Liver (tissue), 6 donors: ENCODE measurements at regions not wholly inside any gene's neighbourhood (a gene's known extent, or its start where the extent isn't known, plus 50 kb on each side); places are given as distances from the start of the nearest gene placed in this dataset.
A peak's percentile ranks its signal among the peaks of the same experiment; 100 is the strongest.
"Not testable (repeated sequence)": the region's sequence is repeated elsewhere in the genome, so short reads cannot be mapped to it uniquely, and the experiment has no call there.

Source experiments
- DNase-seq: peaks from one replicate; pipeline ENCODE4 v3.0.0-alpha.2; 2017; ENCODE audit warnings: low spot score
- H3K27ac ChIP-seq, 2 donors: one replicate each; pipeline ENCODE4 v1.7.0; 2013; ENCODE audit warnings: inconsistent platforms in 2 of 2, low read length in 2 of 2, control low read depth in 1 of 2, low read depth in 1 of 2, mild to moderate bottlenecking in 1 of 2
- H3K27me3 ChIP-seq, 4 donors: one replicate each; pipeline versions ENCODE4 v1.6.1 to v1.7.0; 2013; ENCODE audit warnings: low read length in 3 of 4, inconsistent platforms in 1 of 4, mild to moderate bottlenecking in 1 of 4, moderate library complexity in 1 of 4; ENCODE audit not compliant: control insufficient read depth in 4 of 4, insufficient read depth in 4 of 4
- H3K36me3 ChIP-seq, 4 donors: one replicate each; pipeline versions ENCODE4 v1.6.1 to v1.7.0; 2013; ENCODE audit warnings: low read length in 3 of 4, mild to moderate bottlenecking in 3 of 4, low read depth in 1 of 4, moderate library complexity in 1 of 4; ENCODE audit not compliant: control insufficient read depth in 4 of 4, insufficient read depth in 3 of 4
- H3K4me1 ChIP-seq, 4 donors: one replicate each; pipeline versions ENCODE4 v1.6.1 to v1.7.0; 2013; ENCODE audit warnings: low read length in 3 of 4, mild to moderate bottlenecking in 3 of 4, moderate library complexity in 1 of 4; ENCODE audit not compliant: control insufficient read depth in 4 of 4, insufficient read depth in 4 of 4
- H3K4me3 ChIP-seq, 3 donors: one replicate each; pipeline versions ENCODE4 v1.6.1 to v1.7.0; 2013; ENCODE audit warnings: low read length in 3 of 3, control low read depth in 1 of 3, low read depth in 1 of 3, mild to moderate bottlenecking in 1 of 3
- H3K9ac ChIP-seq, 2 donors: one replicate each; pipeline ENCODE4 v1.7.0; 2013; ENCODE audit warnings: low read length in 2 of 2, mild to moderate bottlenecking in 2 of 2, moderate library complexity in 2 of 2, control low read depth in 1 of 2, low read depth in 1 of 2
- H3K9me3 ChIP-seq, 4 donors: one replicate each; pipeline versions ENCODE4 v1.6.1 to v1.7.0; 2013; ENCODE audit warnings: low read length in 3 of 4; ENCODE audit not compliant: control insufficient read depth in 4 of 4
- WGBS: extraction: QIAGEN DNeasy Blood & Tissue Kit; methylation state at CpG from one replicate; pipeline ENCODE4 v1.1.7; 2013; 5-methylcytosine and 5-hydroxymethylcytosine counted together
- donor health status: healthy.
- donor health status: healthy.
- donor health status: healthy.

- DNase-seq, H3K27me3 ChIP-seq, H3K9me3 ChIP-seq, H3K4me3 ChIP-seq, H3K27ac ChIP-seq, H3K4me1 ChIP-seq, H3K36me3 ChIP-seq, H3K9ac ChIP-seq: not testable (repeated sequence)
- WGBS, result 66% methylated on average over 6 of the region's 8 CpGs
These were observed 4510.9 kb upstream of the OR11H1 start for GRCh38 chr22:11017108-11017507.

GRCh38 chr22:11020522-11020921, 4507.5 kb upstream of the OR11H1 start:
- WGBS, result 51% methylated on average over 7 of the region's 8 CpGs
- not testable (repeated sequence) for H3K9me3 ChIP-seq, H3K9ac ChIP-seq, DNase-seq, H3K4me1 ChIP-seq, H3K36me3 ChIP-seq, H3K27me3 ChIP-seq, H3K4me3 ChIP-seq, H3K27ac ChIP-seq

GRCh38 chr22:11026541-11026940, 4501.5 kb upstream of the OR11H1 start:
- peaks cover 5 to 18% (median 6%) of the 10 kb centered on the region in 4 donors for H3K9me3 ChIP-seq
- H3K4me3 ChIP-seq, result not testable (repeated sequence)
- WGBS, result 54% methylated on average over 3 of the region's 4 CpGs

GRCh38 chr22:11027064-11027463, 4500.9 kb upstream of the OR11H1 start:
- not testable (repeated sequence) for H3K4me1 ChIP-seq, H3K9ac ChIP-seq, H3K27me3 ChIP-seq, H3K4me3 ChIP-seq, H3K36me3 ChIP-seq, H3K27ac ChIP-seq, DNase-seq
- WGBS, result 64% methylated on average over 9 of the region's 9 CpGs
- peaks cover 5 to 20% (median 6%) of the 10 kb centered on the region in 4 donors for H3K9me3 ChIP-seq

More at GRCh38 chr22:11026541-11026940, 4501.5 kb upstream of the OR11H1 start:
- not testable (repeated sequence) for DNase-seq, H3K4me1 ChIP-seq, H3K27me3 ChIP-seq, H3K9ac ChIP-seq, H3K36me3 ChIP-seq, H3K27ac ChIP-seq

GRCh38 chr22:11027532-11027931, 4500.5 kb upstream of the OR11H1 start:
- H3K36me3 ChIP-seq, H3K4me3 ChIP-seq, H3K4me1 ChIP-seq, DNase-seq, H3K27me3 ChIP-seq, H3K9ac ChIP-seq, H3K27ac ChIP-seq: not testable (repeated sequence)
- WGBS, result 35% methylated on average over 1 of the region's 1 CpG
- H3K9me3 ChIP-seq, result peaks cover 5 to 20% (median 6%) of the 10 kb centered on the region in 4 donors

GRCh38 chr22:11028180-11028579, 4499.8 kb upstream of the OR11H1 start:
- Histone ChIP-seq H3K9me3 (peaks cover 5 to 20% (median 6%) of the 10 kb centered on the region in 4 donors), H3K4me3 (peak overlapping the region in 1 of 3 donors; percentile 16)
- not testable (repeated sequence) for H3K27ac ChIP-seq, DNase-seq, H3K27me3 ChIP-seq, H3K9ac ChIP-seq, H3K36me3 ChIP-seq, H3K4me1 ChIP-seq
- WGBS, result 12% methylated on average over 1 of the region's 1 CpG

- not testable (repeated sequence) for H3K27ac ChIP-seq, DNase-seq, H3K36me3 ChIP-seq, H3K4me1 ChIP-seq, H3K4me3 ChIP-seq, H3K27me3 ChIP-seq, H3K9ac ChIP-seq
- peaks cover 5 to 20% (median 6%) of the 10 kb centered on the region in 4 donors for H3K9me3 ChIP-seq
- 61% methylated on average over 8 of the region's 8 CpGs for WGBS
These were observed 4498.5 kb upstream of the OR11H1 start for GRCh38 chr22:11029534-11029933.

GRCh38 chr22:11029967-11030366, 4498.0 kb upstream of the OR11H1 start:
- not testable (repeated sequence) for H3K27me3 ChIP-seq, H3K9ac ChIP-seq, H3K36me3 ChIP-seq, H3K4me3 ChIP-seq, H3K4me1 ChIP-seq, DNase-seq, H3K27ac ChIP-seq
- 49% methylated on average over 6 of the region's 6 CpGs for WGBS
- peaks cover 5 to 25% (median 6%) of the 10 kb centered on the region in 4 donors for H3K9me3 ChIP-seq
